ENCODE measurements at regions not wholly inside any gene's neighbourhood (a gene's known extent, or its start where the extent isn't known, plus 50 kb on each side); places are given as distances from the start of the nearest gene placed in this dataset.

DNA sequence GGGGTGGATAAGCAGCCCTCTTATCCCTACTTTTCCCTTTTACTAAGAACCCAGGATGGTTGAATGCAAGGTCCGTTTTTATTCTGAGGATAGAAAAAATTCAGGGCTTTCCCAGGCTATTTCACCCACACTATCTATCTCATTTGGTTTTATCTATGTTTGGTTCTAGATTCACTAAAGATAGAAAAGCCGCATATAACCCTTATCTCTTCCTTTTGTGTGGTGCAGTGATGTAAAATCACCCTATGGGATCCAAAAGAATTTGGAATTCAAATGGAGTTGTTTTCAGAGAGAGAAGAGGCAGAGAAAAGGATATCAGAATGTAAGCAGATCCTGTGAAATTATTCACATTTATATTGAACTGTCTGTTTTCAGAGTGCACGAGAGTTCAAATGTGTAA is 236.3 kb upstream of the RFX3 start:
- no peaks in the 10 kb centered on the region for H3K79me1 ChIP-seq (ENCODE audit: low read length)

DNA sequence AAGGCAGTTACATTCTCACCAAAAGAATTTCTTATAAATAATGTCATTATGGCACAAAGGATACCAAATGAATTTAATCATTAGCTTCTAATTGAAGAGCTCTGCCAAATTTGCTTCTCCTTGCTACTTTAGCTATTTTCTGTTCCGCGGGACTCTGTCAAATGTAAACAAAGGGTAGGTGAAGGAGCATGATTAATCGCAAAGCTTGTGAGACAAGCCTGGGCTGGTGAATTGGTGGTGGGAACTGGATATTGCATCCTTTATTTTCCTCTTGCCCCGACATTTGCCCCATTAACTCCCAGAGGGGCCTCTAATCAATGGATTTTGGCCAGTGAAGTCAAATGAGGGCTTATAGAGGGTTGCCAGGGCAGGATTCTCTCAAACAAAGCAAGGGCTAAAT is 234.2 kb upstream of the RFX3 start:
- WGBS (ENCODE audit: extremely low coverage, insufficient coverage, insufficient read length): no CpG with 5 or more reads among the region's 4 CpGs

More for the DNA sequence above, 236.3 kb upstream of the RFX3 start:
- Histone ChIP-seq H3K23ac (ENCODE audit: low read length) (no peak overlapping the region), H2AFZ (ENCODE audit: insufficient read depth, low read length, poor library complexity) (no peak overlapping the region), H3K4me3 (ENCODE audit: low read depth, low read length) (no peak overlapping the region), H3K9me3 (ENCODE audit: insufficient read depth, low read depth, low read length) (no peaks in the 10 kb centered on the region), H3K18ac (ENCODE audit: low read length) (no peak overlapping the region), H3K14ac (ENCODE audit: low read length) (no peak overlapping the region), H2BK5ac (ENCODE audit: low read depth, low read length, poor library complexity) (no peak overlapping the region), H3K4ac (ENCODE audit: low read depth, low read length) (no peak overlapping the region), H2BK120ac (ENCODE audit: insufficient read depth, low read length, poor library complexity) (no peak overlapping the region), H3K27me3 (ENCODE audit: insufficient read depth, low read length) (no peaks in the 10 kb centered on the region), H3K4me1 (ENCODE audit: control insufficient read depth in 1 of 2, insufficient read depth in 2 of 2, low read length in 2 of 2) (no peaks in the 10 kb centered on the region), H3K79me2 (ENCODE audit: control insufficient read depth, insufficient read depth, low read length, poor library complexity) (no peaks in the 10 kb centered on the region), H3K4me2 (ENCODE audit: low read length) (no peak overlapping the region), H2BK12ac (ENCODE audit: low read length) (no peak overlapping the region), H2AK5ac (ENCODE audit: low read length) (no peak overlapping the region), H4K91ac (ENCODE audit: low read depth, low read length) (no peak overlapping the region), H4K8ac (ENCODE audit: low read depth, low read length) (no peak overlapping the region), H3K9ac (ENCODE audit: low read length) (no peak overlapping the region), H3K36me3 (ENCODE audit: control insufficient read depth in 1 of 2, insufficient read depth in 2 of 2, low read length in 2 of 2) (no peaks in the 10 kb centered on the region), H4K12ac (ENCODE audit: low read depth, low read length) (no peak overlapping the region), H3K27ac (ENCODE audit: low read depth, low read length) (no peak overlapping the region)
- WGBS (ENCODE audit: extremely low coverage, insufficient coverage, insufficient read length): no CpG with 5 or more reads among the region's 3 CpGs
- no peak for DNase-seq

DNA sequence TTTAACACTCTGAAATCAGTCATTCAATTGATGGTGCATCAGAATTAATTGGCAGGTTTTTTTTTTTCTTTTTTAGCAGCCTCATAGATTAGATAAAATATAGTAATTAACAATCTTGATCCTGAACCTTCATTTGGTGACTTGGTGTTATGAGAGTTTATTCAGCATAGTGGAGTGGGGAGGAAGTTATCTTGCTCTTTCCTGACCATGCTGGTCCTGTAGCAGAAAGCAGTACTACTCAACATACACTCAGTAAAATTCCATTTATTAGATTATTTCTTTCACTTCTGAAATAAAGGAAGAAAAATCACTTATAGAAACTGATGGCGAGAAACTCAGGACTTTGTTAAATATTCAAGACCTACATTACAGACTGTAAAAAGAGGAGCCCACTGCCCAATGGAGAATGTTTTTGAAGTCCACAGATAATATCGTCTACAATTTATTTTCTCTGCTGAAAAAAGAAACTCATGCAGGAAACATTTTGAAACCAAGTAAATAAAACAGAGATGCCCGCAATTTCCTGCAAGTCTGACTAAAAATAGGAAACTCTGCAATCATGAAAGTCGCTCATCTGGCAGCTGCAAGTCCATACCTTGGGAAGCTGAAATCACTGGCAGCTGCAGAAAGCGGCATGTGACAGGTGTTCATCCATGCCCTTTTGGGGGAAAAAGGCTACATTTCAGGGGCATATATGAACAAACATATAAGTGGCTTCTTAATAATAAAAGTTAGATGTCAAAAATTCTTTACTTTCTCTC is 233.2 kb upstream of the RFX3 start:
- no peak overlapping the region for H2BK12ac ChIP-seq (ENCODE audit: low read length)
- H3K36me3 ChIP-seq (ENCODE audit: control insufficient read depth in 1 of 2, insufficient read depth in 2 of 2, low read length in 2 of 2): no peaks in the 10 kb centered on the region
- no peak overlapping the region for H2AFZ ChIP-seq (ENCODE audit: insufficient read depth, low read length, poor library complexity)
- H3K79me1 ChIP-seq (ENCODE audit: low read length): no peaks in the 10 kb centered on the region
- no peak overlapping the region for H2AK5ac ChIP-seq (ENCODE audit: low read length)
- H3K4me3 ChIP-seq (ENCODE audit: low read depth, low read length): no peak overlapping the region
- no peaks in the 10 kb centered on the region for H3K9me3 ChIP-seq (ENCODE audit: insufficient read depth, low read depth, low read length)
- H3K27ac ChIP-seq (ENCODE audit: low read depth, low read length): no peak overlapping the region
- H3K4me1 ChIP-seq (ENCODE audit: control insufficient read depth in 1 of 2, insufficient read depth in 2 of 2, low read length in 2 of 2): no peaks in the 10 kb centered on the region
- no peak overlapping the region for H3K23ac ChIP-seq (ENCODE audit: low read length)
- H4K91ac ChIP-seq (ENCODE audit: low read depth, low read length): no peak overlapping the region
- no peak overlapping the region for H3K4ac ChIP-seq (ENCODE audit: low read depth, low read length)
- no peak overlapping the region for H2BK5ac ChIP-seq (ENCODE audit: low read depth, low read length, poor library complexity)
- no peak overlapping the region for H3K18ac ChIP-seq (ENCODE audit: low read length)
- no peak overlapping the region for H4K8ac ChIP-seq (ENCODE audit: low read depth, low read length)
- H3K79me2 ChIP-seq (ENCODE audit: control insufficient read depth, insufficient read depth, low read length, poor library complexity): no peaks in the 10 kb centered on the region
- no peaks in the 10 kb centered on the region for H3K27me3 ChIP-seq (ENCODE audit: insufficient read depth, low read length)
- H3K4me2 ChIP-seq (ENCODE audit: low read length): no peak overlapping the region
- H3K14ac ChIP-seq (ENCODE audit: low read length): no peak overlapping the region
- H2BK120ac ChIP-seq (ENCODE audit: insufficient read depth, low read length, poor library complexity): no peak overlapping the region
- no peak for DNase-seq
- WGBS (ENCODE audit: extremely low coverage, insufficient coverage, insufficient read length): no CpG with 5 or more reads among the region's 5 CpGs
- no peak overlapping the region for H3K9ac ChIP-seq (ENCODE audit: low read length)
- no peak overlapping the region for H4K12ac ChIP-seq (ENCODE audit: low read depth, low read length)

More for the DNA sequence above, 234.2 kb upstream of the RFX3 start:
- Histone ChIP-seq H3K9me3 (ENCODE audit: insufficient read depth, low read depth, low read length) (no peaks in the 10 kb centered on the region), H3K27ac (ENCODE audit: low read depth, low read length) (no peak overlapping the region), H3K4me1 (ENCODE audit: control insufficient read depth in 1 of 2, insufficient read depth in 2 of 2, low read length in 2 of 2) (no peaks in the 10 kb centered on the region), H3K9ac (ENCODE audit: low read length) (no peak overlapping the region), H4K12ac (ENCODE audit: low read depth, low read length) (no peak overlapping the region), H2AK5ac (ENCODE audit: low read length) (no peak overlapping the region), H3K79me2 (ENCODE audit: control insufficient read depth, insufficient read depth, low read length, poor library complexity) (no peaks in the 10 kb centered on the region), H3K14ac (ENCODE audit: low read length) (no peak overlapping the region), H3K36me3 (ENCODE audit: control insufficient read depth in 1 of 2, insufficient read depth in 2 of 2, low read length in 2 of 2) (no peaks in the 10 kb centered on the region), H2BK120ac (ENCODE audit: insufficient read depth, low read length, poor library complexity) (no peak overlapping the region), H2BK12ac (ENCODE audit: low read length) (no peak overlapping the region), H4K8ac (ENCODE audit: low read depth, low read length) (no peak overlapping the region), H3K23ac (ENCODE audit: low read length) (no peak overlapping the region), H3K27me3 (ENCODE audit: insufficient read depth, low read length) (no peaks in the 10 kb centered on the region), H3K18ac (ENCODE audit: low read length) (no peak overlapping the region), H3K4ac (ENCODE audit: low read depth, low read length) (no peak overlapping the region), H2AFZ (ENCODE audit: insufficient read depth, low read length, poor library complexity) (no peak overlapping the region), H3K4me2 (ENCODE audit: low read length) (no peak overlapping the region), H4K91ac (ENCODE audit: low read depth, low read length) (no peak overlapping the region), H3K79me1 (ENCODE audit: low read length) (no peaks in the 10 kb centered on the region), H2BK5ac (ENCODE audit: low read depth, low read length, poor library complexity) (no peak overlapping the region), H3K4me3 (ENCODE audit: low read depth, low read length) (no peak overlapping the region)
- DNase-seq: no peak

DNA sequence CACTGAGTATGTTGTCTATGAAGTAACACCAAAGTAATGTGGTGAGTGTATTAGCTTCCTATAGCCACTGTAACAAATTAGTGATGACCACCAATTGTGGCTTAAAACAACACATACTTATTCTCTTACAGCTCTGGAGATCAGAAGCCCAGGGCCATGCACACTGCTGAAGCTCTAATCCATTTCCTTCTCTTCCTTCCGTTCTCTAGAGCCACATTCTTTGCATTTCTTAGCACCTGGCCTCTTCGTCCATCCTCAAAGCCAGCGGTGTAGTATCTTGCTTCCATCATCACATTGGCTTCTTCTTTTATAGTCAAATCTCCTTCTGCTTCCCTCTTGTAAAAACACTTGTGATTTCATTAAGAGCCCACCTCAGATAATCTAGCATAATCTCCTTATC is 230.3 kb upstream of the RFX3 start:
- no peaks in the 10 kb centered on the region for H3K27me3 ChIP-seq (ENCODE audit: insufficient read depth, low read length)
- no peak overlapping the region for H2BK120ac ChIP-seq (ENCODE audit: insufficient read depth, low read length, poor library complexity)
- H3K23ac ChIP-seq (ENCODE audit: low read length): no peak overlapping the region
- H3K27ac ChIP-seq (ENCODE audit: low read depth, low read length): no peak overlapping the region
- H2BK5ac ChIP-seq (ENCODE audit: low read depth, low read length, poor library complexity): no peak overlapping the region
- H4K91ac ChIP-seq (ENCODE audit: low read depth, low read length): no peak overlapping the region
- H3K79me2 ChIP-seq (ENCODE audit: control insufficient read depth, insufficient read depth, low read length, poor library complexity): no peaks in the 10 kb centered on the region
- H2AK5ac ChIP-seq (ENCODE audit: low read length): no peak overlapping the region
- WGBS (ENCODE audit: extremely low coverage, insufficient coverage, insufficient read length): no CpG with 5 or more reads among the region's 3 CpGs
- no peaks in the 10 kb centered on the region for H3K79me1 ChIP-seq (ENCODE audit: low read length)
- no peak overlapping the region for H3K18ac ChIP-seq (ENCODE audit: low read length)
- DNase-seq: no peak
- no peak overlapping the region for H2BK12ac ChIP-seq (ENCODE audit: low read length)
- no peak overlapping the region for H3K4me2 ChIP-seq (ENCODE audit: low read length)
- no peaks in the 10 kb centered on the region for H3K36me3 ChIP-seq (ENCODE audit: control insufficient read depth in 1 of 2, insufficient read depth in 2 of 2, low read length in 2 of 2)
- H4K8ac ChIP-seq (ENCODE audit: low read depth, low read length): no peak overlapping the region
- H3K4me1 ChIP-seq (ENCODE audit: control insufficient read depth in 1 of 2, insufficient read depth in 2 of 2, low read length in 2 of 2): no peaks in the 10 kb centered on the region
- no peaks in the 10 kb centered on the region for H3K9me3 ChIP-seq (ENCODE audit: insufficient read depth, low read depth, low read length)
- no peak overlapping the region for H3K14ac ChIP-seq (ENCODE audit: low read length)
- no peak overlapping the region for H3K4ac ChIP-seq (ENCODE audit: low read depth, low read length)
- H4K12ac ChIP-seq (ENCODE audit: low read depth, low read length): no peak overlapping the region
- no peak overlapping the region for H2AFZ ChIP-seq (ENCODE audit: insufficient read depth, low read length, poor library complexity)
- H3K4me3 ChIP-seq (ENCODE audit: low read depth, low read length): no peak overlapping the region
- no peak overlapping the region for H3K9ac ChIP-seq (ENCODE audit: low read length)

Measured in trophoblast cell (in vitro differentiated cells and primary cell).